SK-N-MC (cell line): ENCODE measurements at regions not wholly inside any gene's neighbourhood (a gene's known extent, or its start where the extent isn't known, plus 50 kb on each side); places are given as distances from the start of the nearest gene placed in this dataset.

Source experiments
- DNase-seq: peaks from one replicate; pipeline ENCODE4 v3.0.0-alpha.2; 2011; ENCODE audit warnings: low read depth, low spot score
- H3K27ac ChIP-seq: fragments of 200-600 bp; sonication (generic); 2 replicates; pipeline ENCODE4 v1.5.1; 2016; ENCODE audit warnings: mixed run types
- H3K36me3 ChIP-seq: fragments of 200-600 bp; sonication (generic); 2 replicates; pipeline ENCODE4 v1.6.1; 2017; ENCODE audit warnings: antibody characterized with exemption, low read length, mixed read lengths; ENCODE audit not compliant: insufficient read depth
- H3K4me3 ChIP-seq: fragments of 200-600 bp; sonication (generic); 2 replicates; pipeline ENCODE4 v1.5.1; 2016
- H3K9ac ChIP-seq: fragments of 200-600 bp; sonication (generic); 2 replicates; pipeline ENCODE4 v1.8.0; 2017; ENCODE audit warnings: mixed run types, mixed read lengths; ENCODE audit not compliant: insufficient read length
- H3K9me3 ChIP-seq: fragments of 200-600 bp; sonication (generic); 2 replicates; pipeline ENCODE4 v1.6.1; 2017; ENCODE audit warnings: low read depth, mild to moderate bottlenecking, antibody characterized with exemption, low read length, moderate library complexity, mixed read lengths
- EZH2 ChIP-seq: fragments of 200-600 bp; sonication (generic); IDR thresholded peaks from one replicate; pipeline ENCODE4 v1.6.1; 2017; ENCODE audit warnings: antibody characterized with exemption
- FOXP2 ChIP-seq: optimal IDR thresholded peaks from 2 replicates; pipeline ENCODE3; 2011; ENCODE audit warnings: mild to moderate bottlenecking, moderate library complexity; ENCODE audit not compliant: insufficient read depth; ENCODE audit errors: extremely low read length, control extremely low read depth
- POLR2AphosphoS5 ChIP-seq: IDR thresholded peaks from 2 replicates; pipeline ENCODE4 v1.6.1; 2012; ENCODE audit warnings: mild to moderate bottlenecking, low read depth, low read length, borderline replicate concordance

DNA sequence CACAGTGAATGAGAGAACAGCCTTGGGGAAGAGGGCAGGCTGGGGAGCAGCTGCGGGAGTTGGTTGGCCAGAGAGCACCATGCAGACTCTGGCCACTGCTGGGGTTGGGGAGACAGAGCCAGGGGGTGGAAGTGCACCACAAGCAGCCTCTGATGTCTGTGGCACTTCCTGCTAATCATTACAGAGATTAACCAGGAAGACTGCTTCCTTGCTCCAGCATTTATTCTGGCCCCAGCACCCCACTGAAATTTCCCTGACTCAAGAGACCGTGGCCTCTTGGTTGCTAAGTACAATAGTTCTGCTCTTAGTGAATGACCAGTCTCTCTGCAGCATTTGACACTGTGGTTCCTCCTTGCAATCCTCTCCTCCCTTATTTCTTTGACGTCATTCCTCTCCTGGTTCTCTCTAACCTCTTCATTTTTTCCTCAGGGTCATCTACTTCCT, 266.2 kb upstream of the ROPN1 start:
- Histone ChIP-seq H3K27ac (no peak overlapping the region), H3K4me3 (no peak overlapping the region), H3K36me3 (no peaks in the 10 kb centered on the region), H3K9ac (no peak overlapping the region), H3K9me3 (no peaks in the 10 kb centered on the region)
- TF ChIP-seq FOXP2: no peak
- no peak for TF ChIP-seq EZH2
- no peak for TF ChIP-seq POLR2AphosphoS5
- no peak for DNase-seq

GRCh38 chr3:124260206-124260915, 268.4 kb upstream of the ROPN1 start:
- Histone ChIP-seq H3K27ac (no peak overlapping the region), H3K4me3 (no peak overlapping the region), H3K36me3 (no peaks in the 10 kb centered on the region), H3K9ac (no peak overlapping the region), H3K9me3 (no peaks in the 10 kb centered on the region)
- no peak for DNase-seq
- TF ChIP-seq FOXP2 (no peak), EZH2 (no peak), POLR2AphosphoS5 (no peak)

DNA sequence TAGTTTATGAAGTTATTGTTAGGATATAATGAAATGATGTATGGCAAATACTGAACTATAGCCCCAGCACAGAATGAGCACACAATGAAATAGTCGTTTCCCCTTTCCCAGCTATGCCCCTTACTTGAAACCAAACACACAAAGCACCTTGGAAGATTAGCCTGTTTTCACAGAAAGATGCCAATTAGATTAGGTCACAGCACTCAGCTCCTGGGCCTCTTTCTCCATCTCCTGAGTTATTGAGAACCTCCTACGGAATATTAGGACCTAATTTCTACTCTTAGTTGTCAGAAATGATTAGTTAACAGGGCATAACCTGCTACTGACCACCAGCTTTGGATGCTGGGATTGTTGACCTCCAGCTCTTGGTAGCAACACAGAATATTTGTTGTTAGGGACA, 269.4 kb upstream of the ROPN1 start:
- no peak overlapping the region for H3K9ac ChIP-seq
- H3K27ac ChIP-seq: no peak overlapping the region
- no peak for DNase-seq
- no peaks in the 10 kb centered on the region for H3K36me3 ChIP-seq
- TF ChIP-seq POLR2AphosphoS5: no peak
- no peak for TF ChIP-seq FOXP2
- TF ChIP-seq EZH2: no peak
- H3K4me3 ChIP-seq: no peak overlapping the region
- H3K9me3 ChIP-seq: no peaks in the 10 kb centered on the region

GRCh38 chr3:124263168-124263567, 271.2 kb upstream of the ROPN1 start:
- no peak for DNase-seq
- Histone ChIP-seq H3K27ac (no peak overlapping the region), H3K4me3 (no peak overlapping the region), H3K9ac (no peak overlapping the region), H3K36me3 (no peaks in the 10 kb centered on the region), H3K9me3 (no peaks in the 10 kb centered on the region)
- TF ChIP-seq FOXP2: no peak
- no peak for TF ChIP-seq POLR2AphosphoS5
- TF ChIP-seq EZH2: no peak

DNA sequence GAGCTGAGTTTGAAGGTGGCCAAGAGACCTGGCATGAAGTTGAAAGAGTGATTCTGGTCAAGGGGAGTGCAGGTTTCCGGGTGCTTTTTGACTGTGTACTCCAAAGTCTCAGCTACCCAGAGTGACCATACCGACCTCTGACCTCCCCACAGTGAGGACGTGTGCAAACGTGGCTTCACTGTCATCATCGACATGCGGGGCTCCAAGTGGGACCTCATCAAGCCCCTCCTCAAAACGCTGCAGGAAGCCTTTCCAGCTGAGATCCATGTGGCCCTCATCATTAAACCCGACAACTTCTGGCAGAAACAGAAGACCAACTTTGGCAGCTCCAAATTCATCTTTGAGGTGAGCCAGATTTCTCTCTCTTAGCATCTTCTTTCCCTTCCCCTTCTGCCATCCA, 272.4 kb upstream of the ROPN1 start:
- Histone ChIP-seq H3K36me3 (no peaks in the 10 kb centered on the region), H3K4me3 (no peak overlapping the region), H3K9me3 (no peaks in the 10 kb centered on the region), H3K9ac (no peak overlapping the region), H3K27ac (no peak overlapping the region)
- no peak for TF ChIP-seq EZH2
- TF ChIP-seq FOXP2: no peak
- TF ChIP-seq POLR2AphosphoS5: no peak
- no peak for DNase-seq

- DNase-seq: no peak
- H3K9me3 ChIP-seq: no peaks in the 10 kb centered on the region
- H3K4me3 ChIP-seq: no peak overlapping the region
- no peak overlapping the region for H3K9ac ChIP-seq
- no peak for TF ChIP-seq FOXP2
- no peak for TF ChIP-seq POLR2AphosphoS5
- TF ChIP-seq EZH2: no peak
- no peak overlapping the region for H3K27ac ChIP-seq
- no peaks in the 10 kb centered on the region for H3K36me3 ChIP-seq
Measured at GRCh38 chr3:124266487-124266886, 274.6 kb upstream of the ROPN1 start.

GRCh38 chr3:124267406-124267805, 275.5 kb upstream of the ROPN1 start:
- no peak overlapping the region for H3K4me3 ChIP-seq
- no peak overlapping the region for H3K9ac ChIP-seq
- no peak for DNase-seq
- no peaks in the 10 kb centered on the region for H3K36me3 ChIP-seq
- TF ChIP-seq FOXP2: no peak
- TF ChIP-seq EZH2: no peak
- no peak for TF ChIP-seq POLR2AphosphoS5
- no peaks in the 10 kb centered on the region for H3K9me3 ChIP-seq
- H3K27ac ChIP-seq: no peak overlapping the region

DNA sequence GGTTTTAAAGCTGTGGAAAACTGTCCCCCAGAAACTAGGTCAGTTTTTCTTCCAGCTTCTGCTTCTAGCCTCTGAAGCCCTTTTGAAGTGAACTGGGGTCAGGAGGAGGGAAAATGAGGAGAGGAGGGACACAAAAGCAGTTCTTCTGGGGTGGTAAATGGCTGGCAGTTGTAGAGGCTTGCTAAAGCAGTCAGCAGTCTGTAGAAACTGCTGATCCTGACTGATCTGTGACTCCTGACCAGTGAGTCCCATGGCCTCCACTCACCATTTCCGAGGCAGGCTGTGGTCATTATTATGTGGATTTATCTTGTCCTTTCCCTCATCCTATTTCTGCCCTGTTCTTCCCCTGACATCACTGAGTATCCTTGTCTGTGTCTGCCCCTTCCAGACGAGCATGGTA, 276.4 kb upstream of the ROPN1 start:
- Histone ChIP-seq H3K36me3 (no peaks in the 10 kb centered on the region), H3K9ac (no peak overlapping the region), H3K9me3 (no peaks in the 10 kb centered on the region), H3K27ac (no peak overlapping the region), H3K4me3 (no peak overlapping the region)
- no peak for DNase-seq
- TF ChIP-seq EZH2 (no peak), FOXP2 (no peak), POLR2AphosphoS5 (no peak)

- no peak overlapping the region for H3K27ac ChIP-seq
- no peak overlapping the region for H3K4me3 ChIP-seq
- DNase-seq: no peak
- H3K9me3 ChIP-seq: no peaks in the 10 kb centered on the region
- TF ChIP-seq EZH2 (no peak), POLR2AphosphoS5 (no peak), FOXP2 (no peak)
- H3K36me3 ChIP-seq: no peaks in the 10 kb centered on the region
- no peak overlapping the region for H3K9ac ChIP-seq
Measured at GRCh38 chr3:124269619-124270018, 277.7 kb upstream of the ROPN1 start.
